ENCODE measurements at regions not wholly inside any gene's neighbourhood (a gene's known extent, or its start where the extent isn't known, plus 50 kb on each side); places are given as distances from the start of the nearest gene placed in this dataset.

DNA sequence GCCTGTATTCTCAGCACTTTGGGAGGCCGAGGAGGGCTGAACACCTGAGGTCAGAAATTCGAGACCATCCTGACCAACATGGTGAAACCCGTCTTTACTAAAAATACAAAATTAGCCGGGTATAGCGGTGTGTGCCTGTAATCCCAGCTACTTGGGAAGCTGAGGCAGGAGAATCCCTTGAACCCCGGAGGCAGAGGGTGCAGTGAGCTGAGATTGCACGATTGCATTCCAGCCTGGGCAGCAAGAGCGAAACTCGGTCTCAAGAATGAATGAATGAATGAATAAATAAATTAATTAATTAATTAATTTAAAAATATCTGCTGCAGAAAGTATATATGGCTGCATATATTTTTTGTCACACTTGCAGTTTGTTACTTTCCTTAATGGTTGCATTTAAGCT is 781.8 kb downstream of the DNAJB9 start:
- H3K27ac Mint-ChIP-seq (ENCODE audit: unreplicated experiment), result no peak overlapping the region
- CTCF ChIA-PET, result no interaction called here
- intact Hi-C loops (cut with micrococcal nuclease; ENCODE audit: unreplicated experiment), result no loop called here
- no peak overlapping the region for H3K4me3 Mint-ChIP-seq (ENCODE audit: low read depth, unreplicated experiment)
- no peak for DNase-seq
- BruUV-seq (replicated peaks), result no TSS peak
- H3K27me3 Mint-ChIP-seq (ENCODE audit: unreplicated experiment), result no peaks in the 10 kb centered on the region
- H3K36me3 Mint-ChIP-seq (ENCODE audit: insufficient read depth, unreplicated experiment), result no peaks in the 10 kb centered on the region
- H3K4me1 Mint-ChIP-seq (ENCODE audit: low read depth, unreplicated experiment), result no peaks in the 10 kb centered on the region
- no peaks in the 10 kb centered on the region for H3K9me3 Mint-ChIP-seq (ENCODE audit: low read depth, unreplicated experiment)
- TF ChIP-seq, protein P1, sequence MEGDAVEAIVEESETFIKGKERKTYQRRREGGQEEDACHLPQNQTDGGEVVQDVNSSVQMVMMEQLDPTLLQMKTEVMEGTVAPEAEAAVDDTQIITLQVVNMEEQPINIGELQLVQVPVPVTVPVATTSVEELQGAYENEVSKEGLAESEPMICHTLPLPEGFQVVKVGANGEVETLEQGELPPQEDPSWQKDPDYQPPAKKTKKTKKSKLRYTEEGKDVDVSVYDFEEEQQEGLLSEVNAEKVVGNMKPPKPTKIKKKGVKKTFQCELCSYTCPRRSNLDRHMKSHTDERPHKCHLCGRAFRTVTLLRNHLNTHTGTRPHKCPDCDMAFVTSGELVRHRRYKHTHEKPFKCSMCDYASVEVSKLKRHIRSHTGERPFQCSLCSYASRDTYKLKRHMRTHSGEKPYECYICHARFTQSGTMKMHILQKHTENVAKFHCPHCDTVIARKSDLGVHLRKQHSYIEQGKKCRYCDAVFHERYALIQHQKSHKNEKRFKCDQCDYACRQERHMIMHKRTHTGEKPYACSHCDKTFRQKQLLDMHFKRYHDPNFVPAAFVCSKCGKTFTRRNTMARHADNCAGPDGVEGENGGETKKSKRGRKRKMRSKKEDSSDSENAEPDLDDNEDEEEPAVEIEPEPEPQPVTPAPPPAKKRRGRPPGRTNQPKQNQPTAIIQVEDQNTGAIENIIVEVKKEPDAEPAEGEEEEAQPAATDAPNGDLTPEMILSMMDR (IDR thresholded peaks at IDR 0.05; ENCODE audit: unreplicated experiment), result no peak

DNA sequence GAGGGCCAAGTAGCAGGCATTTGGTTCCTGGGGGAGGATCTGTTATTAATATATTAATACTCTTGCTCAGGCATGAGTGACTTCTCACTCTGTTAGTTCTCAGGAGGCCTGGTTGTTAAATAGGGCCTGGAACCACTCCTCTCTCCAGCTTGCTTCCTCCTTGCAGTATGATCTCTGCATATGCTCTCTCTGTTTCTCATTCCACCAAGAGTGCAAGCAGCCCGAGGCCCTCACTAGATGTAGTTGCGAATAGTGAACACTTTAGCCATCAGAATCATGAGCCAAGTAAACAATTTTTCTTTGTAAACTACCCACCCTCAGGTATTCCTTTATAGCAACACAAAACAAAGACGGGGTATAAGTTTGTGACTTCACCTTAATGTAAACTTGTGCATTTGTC is 784.3 kb downstream of the DNAJB9 start:
- TF ChIP-seq, protein P1 (IDR thresholded peaks at IDR 0.05; ENCODE audit: unreplicated experiment), result no peak
- no peak for DNase-seq

DNA sequence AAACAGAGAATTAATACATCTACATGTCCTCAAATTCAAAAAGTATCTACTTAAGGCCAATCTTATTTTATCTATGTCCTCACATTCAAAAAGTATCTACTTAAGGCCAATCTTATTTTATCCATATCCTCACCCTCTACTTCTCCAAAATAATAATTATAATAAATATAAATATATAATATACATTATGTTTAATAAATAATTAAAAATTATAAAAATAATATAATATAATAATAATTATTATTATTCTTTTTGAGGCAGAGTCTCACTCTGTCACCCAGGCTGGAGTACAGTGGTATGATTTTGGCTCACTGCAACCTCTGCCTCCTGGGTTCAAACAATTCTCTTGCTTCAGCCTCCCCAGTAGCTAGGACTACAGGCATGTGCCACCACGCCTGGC is 784.9 kb downstream of the DNAJB9 start:
- Mint-ChIP-seq H3K27me3 (ENCODE audit: unreplicated experiment) (no peaks in the 10 kb centered on the region), H3K27ac (ENCODE audit: unreplicated experiment) (no peak overlapping the region), H3K4me1 (ENCODE audit: low read depth, unreplicated experiment) (no peaks in the 10 kb centered on the region), H3K4me3 (ENCODE audit: low read depth, unreplicated experiment) (no peak overlapping the region), H3K36me3 (ENCODE audit: insufficient read depth, unreplicated experiment) (no peaks in the 10 kb centered on the region), H3K9me3 (ENCODE audit: low read depth, unreplicated experiment) (peaks cover 2% of the 10 kb centered on the region)
- intact Hi-C loops (cut with micrococcal nuclease; ENCODE audit: unreplicated experiment), result no loop called here
- TF ChIP-seq, protein P1 (IDR thresholded peaks at IDR 0.05; ENCODE audit: unreplicated experiment), result no peak
- DNase-seq, result no peak
- CTCF ChIA-PET, result no interaction called here
- BruUV-seq (replicated peaks), result no TSS peak

More for the DNA sequence above, 784.3 kb downstream of the DNAJB9 start:
- H3K9me3 Mint-ChIP-seq (ENCODE audit: low read depth, unreplicated experiment), result peaks cover 2% of the 10 kb centered on the region
- intact Hi-C loops (cut with micrococcal nuclease; ENCODE audit: unreplicated experiment), result no loop called here
- BruUV-seq (replicated peaks), result no TSS peak
- no peaks in the 10 kb centered on the region for H3K27me3 Mint-ChIP-seq (ENCODE audit: unreplicated experiment)
- no peak overlapping the region for H3K27ac Mint-ChIP-seq (ENCODE audit: unreplicated experiment)
- no peaks in the 10 kb centered on the region for H3K36me3 Mint-ChIP-seq (ENCODE audit: insufficient read depth, unreplicated experiment)
- H3K4me3 Mint-ChIP-seq (ENCODE audit: low read depth, unreplicated experiment), result no peak overlapping the region
- CTCF ChIA-PET, result no interaction called here
- no peaks in the 10 kb centered on the region for H3K4me1 Mint-ChIP-seq (ENCODE audit: low read depth, unreplicated experiment)

DNA sequence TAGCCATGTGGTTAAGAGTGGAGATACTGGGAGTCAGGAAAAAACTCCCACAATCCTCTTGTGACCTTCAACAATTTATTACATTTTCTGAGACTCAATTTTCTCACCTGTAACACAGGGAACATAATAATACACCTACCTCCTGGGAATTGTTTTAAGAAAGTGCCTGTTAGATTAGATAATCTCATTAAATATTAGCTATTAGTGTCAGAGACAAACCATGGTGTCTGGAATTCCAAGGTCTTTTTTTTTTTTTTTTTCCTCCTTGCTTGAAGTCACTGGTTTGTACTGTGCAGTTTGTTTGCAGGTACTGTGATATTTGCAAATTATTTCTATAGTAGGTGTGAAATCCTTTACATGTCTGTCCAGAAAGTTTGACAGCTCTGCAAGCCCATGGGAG is 806.1 kb downstream of the DNAJB9 start:
- Mint-ChIP-seq H3K27me3 (ENCODE audit: unreplicated experiment) (no peaks in the 10 kb centered on the region), H3K36me3 (ENCODE audit: insufficient read depth, unreplicated experiment) (no peaks in the 10 kb centered on the region), H3K4me1 (ENCODE audit: low read depth, unreplicated experiment) (no peaks in the 10 kb centered on the region), H3K4me3 (ENCODE audit: low read depth, unreplicated experiment) (no peak overlapping the region), H3K9me3 (ENCODE audit: low read depth, unreplicated experiment) (peaks cover 13% of the 10 kb centered on the region), H3K27ac (ENCODE audit: unreplicated experiment) (no peak overlapping the region)
- intact Hi-C loops (cut with micrococcal nuclease; ENCODE audit: unreplicated experiment), result no loop called here
- BruUV-seq (replicated peaks), result no TSS peak
- no peak for DNase-seq
- CTCF ChIA-PET, result no interaction called here
- TF ChIP-seq, protein P1 (IDR thresholded peaks at IDR 0.05; ENCODE audit: unreplicated experiment), result no peak

DNA sequence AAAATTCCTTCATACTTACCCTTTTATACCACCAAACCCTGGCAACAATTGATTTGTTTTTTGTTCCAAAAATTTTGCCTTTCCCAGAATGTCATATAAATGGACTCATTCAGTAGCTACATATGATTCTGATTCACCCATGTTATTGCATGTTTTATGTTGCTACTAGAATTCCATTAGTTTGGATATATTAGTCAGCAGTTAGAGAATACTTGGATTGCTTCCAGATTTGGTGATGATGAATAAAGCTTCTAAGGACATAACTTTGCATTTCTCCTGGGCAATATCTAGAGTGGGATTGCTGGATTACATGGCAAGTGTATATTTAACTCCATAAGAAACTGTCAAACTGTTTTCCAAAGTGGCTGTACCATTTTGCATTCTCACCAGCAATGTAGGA is 806.9 kb downstream of the DNAJB9 start:
- H3K36me3 Mint-ChIP-seq (ENCODE audit: insufficient read depth, unreplicated experiment), result no peaks in the 10 kb centered on the region
- CTCF ChIA-PET, result no interaction called here
- intact Hi-C loops (cut with micrococcal nuclease; ENCODE audit: unreplicated experiment), result no loop called here
- H3K27ac Mint-ChIP-seq (ENCODE audit: unreplicated experiment), result no peak overlapping the region
- H3K4me1 Mint-ChIP-seq (ENCODE audit: low read depth, unreplicated experiment), result no peaks in the 10 kb centered on the region
- no peak overlapping the region for H3K4me3 Mint-ChIP-seq (ENCODE audit: low read depth, unreplicated experiment)
- no TSS peak for BruUV-seq (replicated peaks)
- DNase-seq, result no peak
- H3K27me3 Mint-ChIP-seq (ENCODE audit: unreplicated experiment), result no peaks in the 10 kb centered on the region
- TF ChIP-seq, protein P1 (IDR thresholded peaks at IDR 0.05; ENCODE audit: unreplicated experiment), result no peak
- H3K9me3 Mint-ChIP-seq (ENCODE audit: low read depth, unreplicated experiment), result peaks cover 14% of the 10 kb centered on the region
